OCI-LY7 (cell line): ENCODE measurements at regions not wholly inside any gene's neighbourhood (a gene's known extent, or its start where the extent isn't known, plus 50 kb on each side); places are given as distances from the start of the nearest gene placed in this dataset.

ENCODE experiments used
- EZH2phosphoT487 ChIP-seq: fragments of 200-600 bp; sonication (generic); IDR thresholded peaks from 2 replicates; pipeline ENCODE4 v1.6.1; 2018; ENCODE audit warnings: low read depth, borderline replicate concordance, mild to moderate bottlenecking, mixed run types, antibody characterized with exemption, low read length, moderate library complexity, mixed read lengths
- TF ChIP-seq, protein P1 (sequence below): fragments of 200-600 bp; sonication (generic); conservative IDR thresholded peaks from 2 replicates; pipeline ENCODE4 v1.5.1; 2014; ENCODE audit warnings: mild to moderate bottlenecking, antibody characterized with exemption, low read length, moderate library complexity, mixed read lengths

DNA sequence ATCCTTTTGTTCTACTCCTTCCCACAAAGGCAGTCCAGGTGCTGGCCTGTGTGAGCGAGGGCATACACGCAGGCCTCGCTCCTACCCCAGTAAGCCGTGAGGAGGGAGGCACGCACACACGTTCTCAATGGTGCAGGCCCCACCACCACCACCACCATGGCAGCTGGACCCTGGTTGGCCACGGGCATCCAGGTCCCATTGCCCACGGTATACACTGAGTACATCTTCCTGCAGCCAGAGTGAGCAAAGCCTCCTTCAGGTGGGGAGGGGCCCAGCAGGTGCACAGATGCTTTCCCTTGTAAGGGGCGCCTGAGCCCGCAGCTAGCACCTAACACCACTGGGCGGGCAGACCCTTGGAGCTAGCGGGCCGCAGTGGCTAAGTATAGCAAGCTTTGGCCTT lies 373.3 kb upstream of the MKI67 start:
- TF ChIP-seq, protein P1, sequence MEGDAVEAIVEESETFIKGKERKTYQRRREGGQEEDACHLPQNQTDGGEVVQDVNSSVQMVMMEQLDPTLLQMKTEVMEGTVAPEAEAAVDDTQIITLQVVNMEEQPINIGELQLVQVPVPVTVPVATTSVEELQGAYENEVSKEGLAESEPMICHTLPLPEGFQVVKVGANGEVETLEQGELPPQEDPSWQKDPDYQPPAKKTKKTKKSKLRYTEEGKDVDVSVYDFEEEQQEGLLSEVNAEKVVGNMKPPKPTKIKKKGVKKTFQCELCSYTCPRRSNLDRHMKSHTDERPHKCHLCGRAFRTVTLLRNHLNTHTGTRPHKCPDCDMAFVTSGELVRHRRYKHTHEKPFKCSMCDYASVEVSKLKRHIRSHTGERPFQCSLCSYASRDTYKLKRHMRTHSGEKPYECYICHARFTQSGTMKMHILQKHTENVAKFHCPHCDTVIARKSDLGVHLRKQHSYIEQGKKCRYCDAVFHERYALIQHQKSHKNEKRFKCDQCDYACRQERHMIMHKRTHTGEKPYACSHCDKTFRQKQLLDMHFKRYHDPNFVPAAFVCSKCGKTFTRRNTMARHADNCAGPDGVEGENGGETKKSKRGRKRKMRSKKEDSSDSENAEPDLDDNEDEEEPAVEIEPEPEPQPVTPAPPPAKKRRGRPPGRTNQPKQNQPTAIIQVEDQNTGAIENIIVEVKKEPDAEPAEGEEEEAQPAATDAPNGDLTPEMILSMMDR: no peak
- TF ChIP-seq EZH2phosphoT487: no peak
